Neural progenitor cell (in vitro differentiated cells): ENCODE measurements at regions not wholly inside any gene's neighbourhood (a gene's known extent, or its start where the extent isn't known, plus 50 kb on each side); places are given as distances from the start of the nearest gene placed in this dataset.
A peak's percentile ranks its signal among the peaks of the same experiment; 100 is the strongest.

Experiments used
- DNase-seq: peaks from one replicate; pipeline ENCODE4 v3.0.0-alpha.2; 2016; ENCODE audit warnings: low spot score
- H2AFZ ChIP-seq: fragments of 200-600 bp; sonication (generic); replicated peaks from 2 replicates; pipeline ENCODE4 v1.6.1; 2016; ENCODE audit warnings: antibody characterized with exemption
- H3F3A ChIP-seq: fragments of 200-600 bp; sonication (generic); 2 replicates; pipeline ENCODE4 v1.6.1; 2016; ENCODE audit warnings: antibody characterized with exemption, low read depth
- H3K27ac ChIP-seq: fragments of 200-600 bp; sonication (generic); 2 replicates; pipeline ENCODE4 v1.5.1; 2016; ENCODE audit warnings: mild to moderate bottlenecking
- H3K27me3 ChIP-seq: fragments of 200-600 bp; sonication (generic); 2 replicates; pipeline ENCODE4 v1.6.1; 2016; ENCODE audit warnings: mild to moderate bottlenecking, moderate library complexity
- H3K36me3 ChIP-seq: fragments of 200-600 bp; sonication (generic); 2 replicates; pipeline ENCODE4 v1.5.1; 2016
- H3K4me1 ChIP-seq: fragments of 200-600 bp; sonication (generic); 2 replicates; pipeline ENCODE4 v1.6.1; 2016; ENCODE audit warnings: mixed run types
- H3K4me2 ChIP-seq: fragments of 200-600 bp; sonication (generic); 2 replicates; pipeline ENCODE4 v1.6.1; 2016
- H3K4me3 ChIP-seq: fragments of 200-600 bp; sonication (generic); 2 replicates; pipeline ENCODE4 v1.5.1; 2016
- H3K79me2 ChIP-seq: fragments of 200-600 bp; sonication (generic); 2 replicates; pipeline ENCODE4 v1.6.1; 2016; ENCODE audit warnings: low read depth
- H3K9ac ChIP-seq: fragments of 200-600 bp; sonication (generic); 2 replicates; pipeline ENCODE4 v1.6.1; 2016
- H3K9me3 ChIP-seq: fragments of 200-600 bp; sonication (generic); 2 replicates; pipeline ENCODE4 v1.5.1; 2016; ENCODE audit warnings: low read depth
- H4K20me1 ChIP-seq: fragments of 200-600 bp; sonication (generic); 2 replicates; pipeline ENCODE4 v1.6.1; 2016; ENCODE audit warnings: low read depth
- H3K27ac Mint-ChIP-seq: 3 replicates; pipeline ENCODE4 v1.8.0; 2021; ENCODE audit warnings: mixed read lengths
- H3K27me3 Mint-ChIP-seq: 2 replicates; pipeline ENCODE4 v1.8.0; 2022; ENCODE audit warnings: low read depth, mild to moderate bottlenecking, inconsistent platforms, moderate library complexity, mixed read lengths; ENCODE audit not compliant: insufficient read depth
- H3K36me3 Mint-ChIP-seq: 3 replicates; pipeline ENCODE4 v1.8.0; 2021; ENCODE audit warnings: mixed read lengths
- H3K4me1 Mint-ChIP-seq: 3 replicates; pipeline ENCODE4 v1.8.0; 2021; ENCODE audit warnings: mixed read lengths
- H3K4me3 Mint-ChIP-seq: 3 replicates; pipeline ENCODE4 v1.8.0; 2021; ENCODE audit warnings: mild to moderate bottlenecking, moderate library complexity, mixed read lengths
- H3K9me3 Mint-ChIP-seq: 3 replicates; pipeline ENCODE4 v1.8.0; 2020; ENCODE audit warnings: mixed read lengths
- CTCF ChIP-seq: fragments of 200-600 bp; sonication (generic); IDR thresholded peaks from 2 replicates; pipeline ENCODE4 v1.5.1; 2017; ENCODE audit warnings: antibody characterized with exemption, mild to moderate bottlenecking
- EZH2 ChIP-seq: fragments of 200-600 bp; sonication (generic); IDR thresholded peaks from 2 replicates; pipeline ENCODE4 v1.6.1; 2017; ENCODE audit warnings: antibody characterized with exemption, mild to moderate bottlenecking, moderate library complexity
- EZH2phosphoT487 ChIP-seq: fragments of 200-600 bp; sonication (generic); IDR thresholded peaks from 2 replicates; pipeline ENCODE4 v1.6.1; 2017; ENCODE audit warnings: antibody characterized with exemption

GRCh38 chr2:236715077-236715476, 145.5 kb downstream of the ACKR3 start:
- Histone ChIP-seq H3K4me1 (peaks cover 40% of the 10 kb centered on the region), H3K27me3 (no peaks in the 10 kb centered on the region), H4K20me1 (no peaks in the 10 kb centered on the region), H2AFZ (no peak overlapping the region), H3K4me2 (peak overlapping the region; percentile 46), H3K27ac (peak overlapping the region; percentile 20), H3K9me3 (no peaks in the 10 kb centered on the region), H3K9ac (no peak overlapping the region), H3K36me3 (no peaks in the 10 kb centered on the region), H3K79me2 (no peaks in the 10 kb centered on the region), H3K4me3 (no peak overlapping the region), H3F3A (peaks cover 16% of the 10 kb centered on the region)
- Mint-ChIP-seq H3K4me3 (peak overlapping the region; percentile 13), H3K27ac (peak overlapping the region; percentile 35), H3K36me3 (no peaks in the 10 kb centered on the region), H3K4me1 (peaks cover 65% of the 10 kb centered on the region), H3K27me3 (peaks cover 14% of the 10 kb centered on the region), H3K9me3 (no peaks in the 10 kb centered on the region)
- TF ChIP-seq EZH2 (no peak), EZH2phosphoT487 (no peak), CTCF (no peak)
- DNase-seq: peak; percentile 56

- Histone ChIP-seq H3K36me3 (no peaks in the 10 kb centered on the region), H3F3A (peaks cover 16% of the 10 kb centered on the region), H3K4me1 (peaks cover 40% of the 10 kb centered on the region), H3K27me3 (no peaks in the 10 kb centered on the region), H3K4me3 (no peak overlapping the region), H2AFZ (no peak overlapping the region), H3K79me2 (no peaks in the 10 kb centered on the region), H3K4me2 (peak overlapping the region; percentile 46), H3K9me3 (no peaks in the 10 kb centered on the region), H4K20me1 (no peaks in the 10 kb centered on the region), H3K9ac (no peak overlapping the region), H3K27ac (peak overlapping the region; percentile 20)
- Mint-ChIP-seq H3K9me3 (no peaks in the 10 kb centered on the region), H3K27me3 (peaks cover 14% of the 10 kb centered on the region), H3K4me1 (peaks cover 65% of the 10 kb centered on the region), H3K36me3 (no peaks in the 10 kb centered on the region), H3K4me3 (peak overlapping the region; percentile 13), H3K27ac (peak overlapping the region; percentile 35)
- TF ChIP-seq EZH2: no peak
- TF ChIP-seq CTCF: no peak
- no peak for TF ChIP-seq EZH2phosphoT487
- DNase-seq: peak; percentile 92
Measured at GRCh38 chr2:236715491-236715961, 145.9 kb downstream of the ACKR3 start.

- peaks cover 64% of the 10 kb centered on the region for H3K4me1 Mint-ChIP-seq
- no peaks in the 10 kb centered on the region for H3K9me3 Mint-ChIP-seq
- Histone ChIP-seq H3K9ac (no peak overlapping the region), H4K20me1 (no peaks in the 10 kb centered on the region), H3F3A (peaks cover 16% of the 10 kb centered on the region), H3K27ac (no peak overlapping the region), H3K4me1 (peaks cover 40% of the 10 kb centered on the region), H3K27me3 (no peaks in the 10 kb centered on the region), H3K79me2 (no peaks in the 10 kb centered on the region), H3K4me3 (no peak overlapping the region), H3K4me2 (no peak overlapping the region), H3K9me3 (no peaks in the 10 kb centered on the region), H3K36me3 (no peaks in the 10 kb centered on the region), H2AFZ (no peak overlapping the region)
- H3K27me3 Mint-ChIP-seq: peaks cover 14% of the 10 kb centered on the region
- no peak for DNase-seq
- no peaks in the 10 kb centered on the region for H3K36me3 Mint-ChIP-seq
- TF ChIP-seq EZH2phosphoT487: no peak
- no peak for TF ChIP-seq EZH2
- TF ChIP-seq CTCF: no peak
- no peak overlapping the region for H3K4me3 Mint-ChIP-seq
- no peak overlapping the region for H3K27ac Mint-ChIP-seq
Measured at GRCh38 chr2:236717120-236717519, 147.5 kb downstream of the ACKR3 start.
